ENCODE measurements at regions not wholly inside any gene's neighbourhood (a gene's known extent, or its start where the extent isn't known, plus 50 kb on each side); places are given as distances from the start of the nearest gene placed in this dataset.

- TF ChIP-seq PHF21A (CRISPR knock-in tag; IDR thresholded peaks at IDR 0.05) (no peak), CTCF (CRISPR knock-in tag; IDR thresholded peaks at IDR 0.05) (no peak), YY1 (IDR thresholded peaks at IDR 0.05; ENCODE audit: insufficient read depth, insufficient replicate concordance, low read depth, low read length) (no peak), KDM4B (CRISPR knock-in tag; IDR thresholded peaks at IDR 0.05) (no peak), GABPA (IDR thresholded peaks at IDR 0.05; ENCODE audit: low read depth, low read length) (no peak), GABPA (CRISPR knock-in tag; IDR thresholded peaks at IDR 0.05; ENCODE audit: low read depth) (no peak), EZH2 (conservative IDR thresholded peaks at IDR 0.05; ENCODE audit: low read depth, low read length) (no peak), EP300 (IDR thresholded peaks at IDR 0.05; ENCODE audit: low read depth in 2 of 2, low read length in 2 of 2) (no peak), EP300 (CRISPR knock-in tag; IDR thresholded peaks at IDR 0.05; ENCODE audit: borderline replicate concordance) (no peak), ZNF740 (CRISPR knock-in tag; IDR thresholded peaks at IDR 0.05) (no peak)
Measured at GRCh38 chr6:153767127-153767526, 271.9 kb upstream of the OPRM1 start.
